OCI-LY3 (cell line): ENCODE measurements at regions not wholly inside any gene's neighbourhood (a gene's known extent, or its start where the extent isn't known, plus 50 kb on each side); places are given as distances from the start of the nearest gene placed in this dataset.

Source experiments
- H2AFZ ChIP-seq: fragments of 200-600, 300-600 bp; shearing (Covaris generic); 2 replicates; pipeline ENCODE4 v1.6.0; 2014; ENCODE audit warnings: antibody characterized with exemption, low read depth, low read length
- H3K27ac ChIP-seq: fragments of 200-600, 300-600 bp; sonication (generic); 2 replicates; pipeline ENCODE4 v1.5.1; 2014; ENCODE audit warnings: mild to moderate bottlenecking, low read length, moderate library complexity, mixed read lengths
- H3K27me3 ChIP-seq: fragments of 200-600, 300-600 bp; sonication (generic); 2 replicates; pipeline ENCODE4 v1.6.1; 2014; ENCODE audit warnings: low read depth, low read length, mixed read lengths
- H3K36me3 ChIP-seq: fragments of 200-600, 300-600 bp; sonication (generic); replicated peaks from 2 replicates; pipeline ENCODE3; 2014; ENCODE audit warnings: low read depth, low read length, mixed read lengths
- H3K4me1 ChIP-seq: fragments of 300-600, 200-600 bp; sonication (generic); 2 replicates; pipeline ENCODE4 v1.6.1; 2014; ENCODE audit warnings: low read length, mixed read lengths
- H3K4me2 ChIP-seq: fragments of 200-600, 300-600 bp; sonication (generic); 2 replicates; pipeline ENCODE4 v1.6.1; 2014; ENCODE audit warnings: low read length, mixed read lengths
- H3K4me3 ChIP-seq: fragments of 300-600, 200-600 bp; sonication (generic); 2 replicates; pipeline ENCODE4 v1.5.1; 2014; ENCODE audit warnings: antibody characterized with exemption, mild to moderate bottlenecking, low read length, moderate library complexity
- H3K79me2 ChIP-seq: fragments of 300-600, 200-600 bp; shearing (Covaris generic); 2 replicates; pipeline ENCODE4 v1.6.1; 2014; ENCODE audit warnings: mild to moderate bottlenecking, low read length, mixed read lengths
- H3K9ac ChIP-seq: fragments of 300-600, 200-600 bp; shearing (Covaris generic); 2 replicates; pipeline ENCODE4 v1.6.0; 2014; ENCODE audit warnings: mild to moderate bottlenecking, low read length, moderate library complexity
- H3K9me3 ChIP-seq: fragments of 200-600, 300-600 bp; shearing (Covaris generic); 2 replicates; pipeline ENCODE4 v1.6.1; 2014; ENCODE audit warnings: low read length, mixed read lengths; ENCODE audit not compliant: insufficient read depth
- H4K20me1 ChIP-seq: fragments of 200-600, 300-600 bp; sonication (generic); 2 replicates; pipeline ENCODE4 v1.6.1; 2016; ENCODE audit warnings: low read length, mixed read lengths; ENCODE audit not compliant: insufficient read depth
- CTCF ChIP-seq: fragments of 200-600, 300-600 bp; sonication (generic); IDR thresholded peaks from 2 replicates; pipeline ENCODE4 v1.5.1; 2014; ENCODE audit warnings: antibody characterized with exemption, low read length, low read depth
- EZH2phosphoT487 ChIP-seq: fragments of 200-600 bp; shearing (Covaris generic); IDR thresholded peaks from 2 replicates; pipeline ENCODE4 v1.6.1; 2018; ENCODE audit warnings: antibody characterized with exemption, mixed run types, low read depth

DNA sequence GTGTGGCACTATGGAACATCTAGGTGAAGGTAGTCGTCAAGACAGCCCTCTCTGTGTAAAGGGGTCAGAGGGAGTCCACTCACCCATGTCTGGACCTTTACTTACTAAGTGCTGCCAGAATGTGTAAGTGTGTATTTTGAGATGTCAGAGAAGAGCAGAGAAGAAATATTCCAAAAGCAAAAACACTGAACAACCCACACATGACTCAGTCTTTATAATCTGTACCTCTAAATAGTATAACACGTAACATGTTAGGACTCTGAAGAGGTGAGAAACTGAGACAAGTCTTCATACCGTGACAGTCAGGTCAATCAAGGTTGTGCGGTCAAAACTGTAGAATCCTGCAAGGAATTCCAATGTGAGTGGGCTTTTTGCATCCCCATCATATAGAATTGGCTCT lies 555.2 kb downstream of the LMO4 start:
- H3K4me2 ChIP-seq = no peak overlapping the region
- H3K9ac ChIP-seq = no peak overlapping the region
- H3K4me1 ChIP-seq = no peaks in the 10 kb centered on the region
- H3K36me3 ChIP-seq = no peaks in the 10 kb centered on the region
- no peaks in the 10 kb centered on the region for H4K20me1 ChIP-seq
- H3K79me2 ChIP-seq = no peaks in the 10 kb centered on the region
- no peak overlapping the region for H2AFZ ChIP-seq
- TF ChIP-seq CTCF = no peak
- no peak for TF ChIP-seq EZH2phosphoT487
- no peaks in the 10 kb centered on the region for H3K27me3 ChIP-seq
- no peaks in the 10 kb centered on the region for H3K9me3 ChIP-seq
- H3K27ac ChIP-seq = no peak overlapping the region
- no peak overlapping the region for H3K4me3 ChIP-seq

GRCh38 chr1:87884581-87884980 lies 555.9 kb downstream of the LMO4 start:
- TF ChIP-seq CTCF = no peak
- Histone ChIP-seq H3K9me3 (no peaks in the 10 kb centered on the region), H3K9ac (no peak overlapping the region), H3K27me3 (no peaks in the 10 kb centered on the region), H3K4me3 (no peak overlapping the region), H3K4me1 (no peaks in the 10 kb centered on the region), H3K36me3 (no peaks in the 10 kb centered on the region), H3K27ac (no peak overlapping the region), H4K20me1 (no peaks in the 10 kb centered on the region), H2AFZ (no peak overlapping the region), H3K79me2 (no peaks in the 10 kb centered on the region), H3K4me2 (no peak overlapping the region)

DNA sequence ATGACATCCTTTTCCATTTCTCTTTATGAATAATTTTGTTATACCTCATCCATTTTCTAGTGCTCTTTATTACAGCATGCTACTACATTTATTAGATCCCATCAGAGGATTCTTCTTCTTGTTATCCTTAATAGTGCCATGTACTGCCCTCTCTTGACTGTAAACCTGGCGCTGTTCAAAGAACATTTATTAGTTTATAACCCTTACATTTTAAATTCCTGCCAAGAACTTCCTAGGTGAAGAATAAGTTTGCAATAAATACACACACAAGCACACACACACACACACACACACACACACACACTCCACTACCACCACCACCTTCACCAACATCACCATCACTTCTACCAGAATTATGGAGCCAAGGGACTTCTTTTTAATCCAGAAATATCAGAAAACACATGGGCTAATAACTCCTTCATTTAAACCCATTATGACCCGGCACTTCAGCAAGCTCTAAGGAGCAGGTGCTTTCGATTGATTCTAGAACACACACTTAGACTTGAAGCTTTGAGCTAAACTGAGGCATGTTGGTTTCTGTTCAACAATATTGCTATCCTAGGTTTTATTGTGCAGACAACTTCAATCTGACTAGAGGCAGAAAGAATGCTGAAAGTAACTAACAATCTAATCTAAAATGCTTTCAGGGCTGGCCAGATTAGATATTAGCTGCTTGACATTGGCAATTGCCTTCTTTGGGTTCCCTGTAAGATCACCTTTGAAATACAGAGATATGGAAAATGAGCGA lies 556.8 kb downstream of the LMO4 start:
- no peak for TF ChIP-seq EZH2phosphoT487
- TF ChIP-seq CTCF = no peak
- Histone ChIP-seq H3K79me2 (no peaks in the 10 kb centered on the region), H3K4me2 (no peak overlapping the region), H2AFZ (no peak overlapping the region), H3K4me3 (no peak overlapping the region), H3K9ac (no peak overlapping the region), H4K20me1 (no peaks in the 10 kb centered on the region), H3K9me3 (no peaks in the 10 kb centered on the region), H3K27me3 (no peaks in the 10 kb centered on the region), H3K36me3 (no peaks in the 10 kb centered on the region), H3K27ac (no peak overlapping the region), H3K4me1 (no peaks in the 10 kb centered on the region)

DNA sequence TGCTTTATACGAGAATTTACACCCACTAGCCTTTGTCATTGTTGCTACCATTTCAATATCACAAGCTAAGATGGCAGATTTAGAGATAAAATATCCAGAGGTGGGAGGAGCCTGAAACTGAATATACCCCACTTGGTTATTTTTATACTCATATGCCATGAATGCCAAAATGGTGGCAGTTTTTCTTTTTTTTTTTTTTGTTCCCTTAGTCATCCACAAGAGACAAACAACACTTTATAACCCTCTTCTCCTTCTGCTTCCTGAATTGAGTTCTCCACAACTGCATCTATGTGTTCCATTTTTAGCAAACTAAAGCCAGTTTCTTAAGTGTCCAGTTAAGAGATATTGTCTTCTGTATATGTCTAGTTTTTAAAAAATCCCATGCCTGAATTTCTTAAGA lies 558.4 kb downstream of the LMO4 start:
- Histone ChIP-seq H3K4me3 (no peak overlapping the region), H3K9me3 (no peaks in the 10 kb centered on the region), H3K9ac (no peak overlapping the region), H3K36me3 (no peaks in the 10 kb centered on the region), H3K27ac (no peak overlapping the region), H4K20me1 (no peaks in the 10 kb centered on the region), H3K79me2 (no peaks in the 10 kb centered on the region), H3K27me3 (no peaks in the 10 kb centered on the region), H3K4me1 (no peaks in the 10 kb centered on the region), H3K4me2 (no peak overlapping the region), H2AFZ (no peak overlapping the region)
- TF ChIP-seq CTCF = no peak
- TF ChIP-seq EZH2phosphoT487 = no peak
